BLaER1 (cell line): ENCODE measurements at regions not wholly inside any gene's neighbourhood (a gene's known extent, or its start where the extent isn't known, plus 50 kb on each side); places are given as distances from the start of the nearest gene placed in this dataset.

Experiments
- H3K27ac ChIP-seq: shearing (Covaris generic); formaldehyde crosslinking; 2 replicates; pipeline ENCODE4 v1.8.1; 2022
- H3K27me3 ChIP-seq: shearing (Covaris generic); formaldehyde crosslinking; 2 replicates; pipeline ENCODE4 v1.8.1; 2022
- H3K36me3 ChIP-seq: shearing (Covaris generic); formaldehyde crosslinking; 2 replicates; pipeline ENCODE4 v1.8.1; 2022
- H3K4me1 ChIP-seq: shearing (Covaris generic); formaldehyde crosslinking; 2 replicates; pipeline ENCODE4 v1.8.1; 2022
- H3K4me2 ChIP-seq: shearing (Covaris generic); formaldehyde crosslinking; 2 replicates; pipeline ENCODE4 v1.8.1; 2022
- H3K4me3 ChIP-seq: shearing (Covaris generic); formaldehyde crosslinking; 2 replicates; pipeline ENCODE4 v1.8.1; 2022
- H3K9ac ChIP-seq: shearing (Covaris generic); formaldehyde crosslinking; 2 replicates; pipeline ENCODE4 v1.8.1; 2022
- H3K9me3 ChIP-seq: shearing (Covaris generic); formaldehyde crosslinking; 2 replicates; pipeline ENCODE4 v1.8.1; 2022
- H4K20me1 ChIP-seq: shearing (Covaris generic); formaldehyde crosslinking; 2 replicates; pipeline ENCODE4 v1.8.1; 2022
- Cebpa-rat ChIP-seq: shearing (Covaris generic); IDR thresholded peaks from 2 replicates; pipeline ENCODE4 v1.8.1; 2022

DNA sequence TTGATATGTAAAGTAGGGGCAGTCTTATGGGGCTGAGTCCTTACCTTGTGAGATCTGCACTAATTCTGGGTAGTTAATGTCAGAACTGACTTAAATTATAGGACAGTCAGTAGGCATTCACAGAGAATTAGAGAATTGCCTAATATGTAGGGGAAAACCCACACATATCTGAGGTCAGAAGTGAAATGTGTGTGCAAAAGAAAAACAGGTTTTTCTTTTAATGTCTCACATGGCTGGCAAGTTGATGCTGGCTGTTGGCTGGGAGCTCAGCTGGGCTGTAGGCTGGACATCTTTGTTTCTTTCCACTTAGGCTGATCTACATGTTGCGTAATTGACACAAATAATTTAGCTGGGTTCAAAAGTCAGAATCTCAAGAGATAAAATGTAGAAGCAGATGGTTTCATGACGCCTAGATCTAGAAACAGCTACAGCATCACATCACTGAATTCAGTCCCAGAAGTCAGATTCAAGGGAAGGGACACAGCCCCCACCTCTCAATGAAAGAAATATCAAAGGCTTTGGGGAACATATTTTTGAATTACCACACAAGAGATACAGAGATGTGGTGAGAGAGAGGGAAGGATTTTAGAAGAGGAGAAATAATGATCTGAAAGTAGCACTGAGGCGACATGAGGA, 98.9 kb downstream of the TNFSF18 start:
- Histone ChIP-seq H3K36me3 (no peaks in the 10 kb centered on the region), H3K4me3 (no peak overlapping the region), H4K20me1 (no peaks in the 10 kb centered on the region), H3K27me3 (no peaks in the 10 kb centered on the region), H3K27ac (no peak overlapping the region), H3K9ac (no peak overlapping the region), H3K4me2 (no peak overlapping the region), H3K9me3 (no peaks in the 10 kb centered on the region), H3K4me1 (no peaks in the 10 kb centered on the region)
- TF ChIP-seq Cebpa-rat, result peak; percentile 66; the same call in 1 of the 2 replicates

DNA sequence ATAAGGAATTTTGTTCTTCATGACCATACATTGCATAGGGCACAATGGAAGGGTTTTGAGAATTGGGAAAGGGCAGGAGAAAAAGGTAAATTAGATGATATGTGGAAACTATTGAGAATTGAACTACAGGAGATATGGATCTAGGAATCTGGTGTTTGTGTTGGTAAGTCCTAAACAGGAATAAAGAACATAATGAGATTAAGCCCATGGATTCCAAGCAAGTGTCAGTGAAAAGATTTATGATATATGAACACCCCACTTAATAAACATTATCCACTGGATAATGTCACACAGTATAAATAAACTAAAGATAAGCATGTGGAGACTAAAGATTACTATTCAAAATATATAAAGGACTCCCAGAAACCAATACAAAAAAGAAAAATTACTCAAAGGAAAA, 98.2 kb downstream of the TNFSF18 start:
- Histone ChIP-seq H3K4me2 (no peak overlapping the region), H3K27me3 (no peaks in the 10 kb centered on the region), H3K4me3 (no peak overlapping the region), H3K4me1 (no peaks in the 10 kb centered on the region), H3K27ac (no peak overlapping the region), H3K9ac (no peak overlapping the region), H3K36me3 (no peaks in the 10 kb centered on the region), H3K9me3 (no peaks in the 10 kb centered on the region), H4K20me1 (no peaks in the 10 kb centered on the region)
- TF ChIP-seq Cebpa-rat, result no peak

DNA sequence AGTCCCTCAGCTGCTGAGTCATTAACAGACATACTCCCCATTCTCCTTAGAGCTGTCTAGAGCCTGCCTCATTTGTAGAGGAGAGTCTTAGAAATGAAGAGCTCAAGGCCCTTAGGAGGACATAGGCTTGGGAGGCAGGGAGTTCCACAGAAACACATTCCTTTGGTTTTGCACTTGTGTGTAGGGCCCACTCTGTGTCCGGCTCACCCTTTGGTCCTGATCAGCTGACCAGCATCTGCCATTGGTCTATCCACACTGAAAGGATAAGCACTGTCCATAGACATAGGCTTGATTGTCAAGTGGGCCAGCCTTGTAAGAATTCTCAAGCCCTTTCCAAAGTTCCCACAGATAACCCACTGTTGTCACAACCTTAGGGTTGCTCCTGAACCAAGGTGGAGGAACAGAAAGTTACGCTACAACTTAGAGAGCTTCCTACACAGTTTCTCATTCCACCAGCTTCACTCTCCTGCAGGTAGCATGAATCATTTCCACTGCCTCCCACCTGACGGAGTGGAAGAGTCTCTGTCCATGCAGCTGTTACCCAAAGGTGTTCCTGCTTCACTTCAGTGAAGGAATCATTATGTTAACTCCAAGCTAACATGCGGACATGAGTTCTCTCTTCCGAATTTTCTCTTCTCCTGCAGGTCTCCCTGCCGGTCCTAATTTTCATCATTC, 96.1 kb downstream of the TNFSF18 start:
- no peak overlapping the region for H3K4me2 ChIP-seq
- no peaks in the 10 kb centered on the region for H3K36me3 ChIP-seq
- H4K20me1 ChIP-seq, result no peaks in the 10 kb centered on the region
- H3K4me3 ChIP-seq, result no peak overlapping the region
- no peaks in the 10 kb centered on the region for H3K27me3 ChIP-seq
- TF ChIP-seq Cebpa-rat, result no peak
- no peak overlapping the region for H3K9ac ChIP-seq
- no peak overlapping the region for H3K27ac ChIP-seq
- no peaks in the 10 kb centered on the region for H3K4me1 ChIP-seq
- H3K9me3 ChIP-seq, result no peaks in the 10 kb centered on the region

DNA sequence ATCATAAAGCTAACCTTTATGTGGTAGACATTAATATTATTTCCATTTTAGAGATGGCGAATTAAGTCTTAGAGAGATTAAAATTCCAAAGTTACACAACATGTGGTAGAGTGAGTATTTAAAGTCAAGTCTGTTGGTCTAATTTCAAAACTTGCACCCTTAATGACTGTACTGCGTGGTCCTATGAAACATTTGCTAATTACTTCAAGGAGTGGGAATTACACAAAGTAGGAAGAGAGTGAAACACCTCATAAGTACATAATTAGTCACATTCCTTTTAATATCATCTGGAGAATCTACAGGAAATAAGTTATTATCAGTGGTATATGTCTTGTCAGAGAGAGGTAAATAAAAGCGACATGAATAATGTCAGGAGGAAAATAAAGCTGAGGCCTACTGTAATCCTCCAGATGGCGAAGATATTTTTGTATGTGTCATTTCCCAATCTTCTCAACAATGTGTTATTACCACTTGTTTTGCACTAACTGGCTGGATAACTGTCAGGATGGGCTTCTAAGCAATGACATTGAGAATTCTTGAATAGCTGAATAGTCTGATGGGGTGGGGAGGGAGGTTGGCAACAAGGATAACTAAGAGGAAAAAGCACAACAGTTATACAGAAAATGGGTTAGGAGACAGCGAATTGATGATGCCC, 95.5 kb downstream of the TNFSF18 start:
- H3K27me3 ChIP-seq, result no peaks in the 10 kb centered on the region
- no peaks in the 10 kb centered on the region for H3K4me1 ChIP-seq
- H3K9ac ChIP-seq, result no peak overlapping the region
- H3K4me3 ChIP-seq, result no peak overlapping the region
- no peaks in the 10 kb centered on the region for H3K9me3 ChIP-seq
- no peak for TF ChIP-seq Cebpa-rat
- no peaks in the 10 kb centered on the region for H4K20me1 ChIP-seq
- H3K27ac ChIP-seq, result no peak overlapping the region
- no peaks in the 10 kb centered on the region for H3K36me3 ChIP-seq
- no peak overlapping the region for H3K4me2 ChIP-seq

DNA sequence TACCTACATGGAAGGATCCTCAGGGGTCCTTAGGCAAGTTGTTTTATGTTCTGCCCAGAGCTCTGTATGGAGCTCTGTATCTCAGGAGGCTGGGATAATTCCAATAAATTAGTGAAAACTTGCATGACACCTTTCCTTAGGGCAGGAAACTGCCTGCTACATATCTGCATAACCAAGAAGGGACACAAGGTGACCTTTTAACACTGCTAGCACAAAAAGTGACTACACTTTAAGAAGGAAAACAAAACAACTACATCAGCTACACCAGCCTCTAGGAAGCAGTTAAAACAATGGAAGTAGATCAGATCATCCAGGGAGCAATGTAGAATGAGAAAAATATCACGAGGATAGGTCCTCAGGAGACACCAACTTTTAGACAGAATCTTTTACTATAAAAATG, 93.9 kb downstream of the TNFSF18 start:
- H3K4me2 ChIP-seq, result no peak overlapping the region
- no peak overlapping the region for H3K27ac ChIP-seq
- H4K20me1 ChIP-seq, result no peaks in the 10 kb centered on the region
- no peaks in the 10 kb centered on the region for H3K9me3 ChIP-seq
- no peak overlapping the region for H3K4me3 ChIP-seq
- H3K27me3 ChIP-seq, result no peaks in the 10 kb centered on the region
- H3K36me3 ChIP-seq, result no peaks in the 10 kb centered on the region
- no peak overlapping the region for H3K9ac ChIP-seq
- TF ChIP-seq Cebpa-rat, result no peak
- H3K4me1 ChIP-seq, result no peaks in the 10 kb centered on the region

DNA sequence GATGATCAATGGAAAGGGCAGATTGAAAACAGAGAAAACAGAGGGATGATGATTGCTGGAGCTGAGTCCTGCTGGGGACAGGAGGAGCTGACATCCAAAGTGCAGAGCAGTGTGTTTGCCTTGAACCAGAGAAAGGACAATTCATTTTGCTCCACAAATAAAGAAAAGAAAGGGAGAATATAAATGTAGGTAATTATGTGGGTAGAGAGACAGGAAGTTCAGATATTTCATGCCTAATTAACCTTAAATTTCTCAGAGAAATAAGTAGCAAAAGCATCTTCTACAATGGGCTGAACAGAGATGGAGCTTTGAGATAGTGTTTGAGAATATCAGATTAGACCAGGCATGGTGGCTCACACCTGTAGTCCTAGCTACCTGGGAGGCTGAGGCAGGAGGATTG, 93.2 kb downstream of the TNFSF18 start:
- Histone ChIP-seq H3K4me3 (no peak overlapping the region), H3K9me3 (no peaks in the 10 kb centered on the region), H3K36me3 (no peaks in the 10 kb centered on the region), H3K27me3 (no peaks in the 10 kb centered on the region), H3K27ac (no peak overlapping the region), H3K9ac (no peak overlapping the region), H3K4me1 (no peaks in the 10 kb centered on the region), H4K20me1 (no peaks in the 10 kb centered on the region), H3K4me2 (no peak overlapping the region)
- no peak for TF ChIP-seq Cebpa-rat

DNA sequence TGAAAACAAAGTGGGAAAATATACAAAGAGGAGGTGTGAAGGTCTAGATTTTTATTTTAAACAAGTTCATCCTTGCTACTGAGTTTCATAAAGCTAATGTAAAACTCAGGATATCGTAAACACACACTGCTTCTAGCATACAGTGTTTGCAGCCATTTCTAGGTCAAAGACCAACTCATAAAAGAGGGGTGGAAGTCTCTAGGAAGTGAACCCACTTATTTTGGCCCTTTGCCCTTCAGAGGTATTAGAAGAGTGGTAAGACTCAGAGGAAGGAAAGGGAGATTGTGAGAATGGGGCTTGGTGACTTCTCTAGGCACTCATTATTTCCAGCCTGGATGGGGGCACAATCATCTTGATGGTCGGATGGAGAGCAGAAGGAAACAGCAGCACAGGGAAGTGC, 91.2 kb downstream of the TNFSF18 start:
- Histone ChIP-seq H3K27ac (no peak overlapping the region), H3K36me3 (no peaks in the 10 kb centered on the region), H3K4me2 (no peak overlapping the region), H3K9me3 (no peaks in the 10 kb centered on the region), H3K4me1 (no peaks in the 10 kb centered on the region), H3K4me3 (no peak overlapping the region), H3K27me3 (no peaks in the 10 kb centered on the region), H4K20me1 (no peaks in the 10 kb centered on the region), H3K9ac (no peak overlapping the region)
- TF ChIP-seq Cebpa-rat, result no peak

DNA sequence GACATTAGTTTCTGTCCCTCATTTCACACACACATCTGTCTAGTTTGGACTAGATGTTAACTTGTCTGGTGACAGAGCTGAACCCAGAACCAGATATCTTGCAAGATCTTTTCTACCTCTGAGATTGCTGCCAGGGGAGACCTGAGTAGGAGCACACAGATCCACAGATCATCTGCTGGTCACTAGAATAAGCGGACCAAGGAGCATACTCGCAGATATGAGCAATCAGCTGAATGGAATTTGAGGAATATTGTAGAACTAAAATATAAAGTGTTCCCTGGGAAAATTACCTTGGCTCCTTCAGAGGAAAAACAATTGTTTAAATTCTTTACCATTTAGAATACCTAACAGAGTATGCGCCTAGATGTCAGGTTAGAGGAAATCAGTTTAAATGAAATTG, 90.7 kb downstream of the TNFSF18 start:
- H3K4me1 ChIP-seq, result no peaks in the 10 kb centered on the region
- no peak for TF ChIP-seq Cebpa-rat
- no peaks in the 10 kb centered on the region for H3K27me3 ChIP-seq
- no peaks in the 10 kb centered on the region for H3K36me3 ChIP-seq
- no peak overlapping the region for H3K27ac ChIP-seq
- H3K9me3 ChIP-seq, result no peaks in the 10 kb centered on the region
- H4K20me1 ChIP-seq, result no peaks in the 10 kb centered on the region
- H3K9ac ChIP-seq, result no peak overlapping the region
- H3K4me2 ChIP-seq, result no peak overlapping the region
- H3K4me3 ChIP-seq, result no peak overlapping the region

DNA sequence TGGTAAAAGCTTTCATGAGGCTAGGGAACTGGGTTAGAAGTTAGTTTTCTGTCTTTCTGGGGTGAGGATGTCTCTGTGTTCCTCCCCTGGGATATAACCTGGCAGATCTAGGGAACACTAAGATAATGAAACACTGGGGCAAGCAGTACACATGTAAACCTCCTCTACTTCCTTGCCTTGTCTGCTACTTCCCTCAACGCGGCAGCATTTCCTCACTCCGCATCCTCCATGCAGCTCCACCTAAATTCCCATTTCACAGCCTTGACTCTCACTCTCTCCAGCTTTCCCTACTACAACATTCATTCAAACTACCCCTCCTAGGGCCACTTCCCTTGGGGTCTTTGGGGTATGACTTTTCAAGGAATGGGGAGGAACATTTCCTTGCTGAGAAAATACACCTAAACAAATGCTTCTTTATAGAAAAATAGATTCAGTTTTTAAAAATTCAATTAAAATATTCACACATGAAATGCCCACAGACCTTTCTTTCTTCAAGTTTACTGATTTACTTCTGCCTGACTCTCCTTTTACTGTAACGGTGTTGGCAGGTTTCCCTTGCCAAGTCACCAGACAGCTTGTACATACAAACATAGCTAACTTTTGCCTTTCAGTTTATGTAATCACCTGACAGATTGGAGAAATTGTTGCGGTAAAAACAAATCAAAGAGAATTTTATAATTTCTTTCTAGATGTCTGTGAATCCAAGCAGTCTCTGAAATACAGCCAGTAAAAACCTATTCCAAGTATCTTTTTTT, 90.1 kb downstream of the TNFSF18 start:
- no peaks in the 10 kb centered on the region for H3K4me1 ChIP-seq
- TF ChIP-seq Cebpa-rat, result no peak
- H3K27me3 ChIP-seq, result no peaks in the 10 kb centered on the region
- no peaks in the 10 kb centered on the region for H4K20me1 ChIP-seq
- H3K4me2 ChIP-seq, result no peak overlapping the region
- no peaks in the 10 kb centered on the region for H3K36me3 ChIP-seq
- no peaks in the 10 kb centered on the region for H3K9me3 ChIP-seq
- H3K9ac ChIP-seq, result no peak overlapping the region
- no peak overlapping the region for H3K27ac ChIP-seq
- no peak overlapping the region for H3K4me3 ChIP-seq

DNA sequence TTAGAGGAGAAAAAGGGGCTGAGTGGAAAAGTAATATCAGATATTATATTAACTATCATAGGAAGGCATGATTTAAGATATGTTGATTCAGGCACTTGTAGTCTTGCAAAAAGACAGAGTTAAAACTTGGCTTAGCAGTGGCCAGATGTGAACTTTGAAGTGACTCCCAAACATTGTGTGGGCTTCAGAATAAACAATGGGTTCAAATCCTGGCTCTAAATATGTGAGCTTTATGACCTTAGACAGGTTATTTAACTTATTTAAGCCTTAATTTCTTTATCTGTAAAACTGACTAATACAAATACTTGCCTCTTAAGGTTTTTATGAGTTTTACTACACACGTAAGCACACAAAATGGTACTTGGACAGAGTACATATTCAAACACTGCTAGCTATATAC, 85.9 kb downstream of the TNFSF18 start:
- H3K9me3 ChIP-seq, result no peaks in the 10 kb centered on the region
- no peak overlapping the region for H3K27ac ChIP-seq
- no peak overlapping the region for H3K4me3 ChIP-seq
- no peak overlapping the region for H3K4me2 ChIP-seq
- no peaks in the 10 kb centered on the region for H3K36me3 ChIP-seq
- H3K4me1 ChIP-seq, result no peaks in the 10 kb centered on the region
- no peaks in the 10 kb centered on the region for H3K27me3 ChIP-seq
- H3K9ac ChIP-seq, result no peak overlapping the region
- TF ChIP-seq Cebpa-rat, result no peak
- no peaks in the 10 kb centered on the region for H4K20me1 ChIP-seq
